NCI-H226 (cell line): ENCODE measurements at regions not wholly inside any gene's neighbourhood (a gene's known extent, or its start where the extent isn't known, plus 50 kb on each side); places are given as distances from the start of the nearest gene placed in this dataset.
A peak's percentile ranks its signal among the peaks of the same experiment; 100 is the strongest.

Experiments used
- DNase-seq: peaks from one replicate; pipeline ENCODE4 v3.0.0-alpha.2; 2015

- no peak for DNase-seq
These were observed 74.2 kb upstream of the MBOAT2 start for GRCh38 chr2:9077691-9078090.

GRCh38 chr2:9076755-9077154 is 73.3 kb upstream of the MBOAT2 start:
- no peak for DNase-seq

GRCh38 chr2:9076210-9076609 is 72.7 kb upstream of the MBOAT2 start:
- DNase-seq: no peak

GRCh38 chr2:9074930-9075329 is 71.4 kb upstream of the MBOAT2 start:
- no peak for DNase-seq

GRCh38 chr2:9071584-9072124 is 68.2 kb upstream of the MBOAT2 start:
- DNase-seq: peak; percentile 66

GRCh38 chr2:9071032-9071431 is 67.5 kb upstream of the MBOAT2 start:
- peak; percentile 92 for DNase-seq

GRCh38 chr2:9069543-9069942 is 66.1 kb upstream of the MBOAT2 start:
- DNase-seq: no peak

GRCh38 chr2:9065901-9066300 is 62.4 kb upstream of the MBOAT2 start:
- DNase-seq: peak; percentile 0

GRCh38 chr2:9063023-9063606 is 59.6 kb upstream of the MBOAT2 start:
- DNase-seq: peak; percentile 1

- DNase-seq: no peak
These were observed 57.3 kb upstream of the MBOAT2 start for GRCh38 chr2:9060819-9061218.

- DNase-seq: peak; percentile 92
These were observed 54.7 kb upstream of the MBOAT2 start for GRCh38 chr2:9057939-9058761.

- DNase-seq: no peak
These were observed 52.0 kb upstream of the MBOAT2 start for GRCh38 chr2:9055471-9055870.

- DNase-seq: no peak
These were observed 50.0 kb upstream of the MBOAT2 start for GRCh38 chr2:9053534-9053931.
